RWPE2 (cell line): ENCODE measurements at regions not wholly inside any gene's neighbourhood (a gene's known extent, or its start where the extent isn't known, plus 50 kb on each side); places are given as distances from the start of the nearest gene placed in this dataset.

Experiments
- ATAC-seq: fragments of 200-7000 bp; cut with Tn5 transposase; 3 replicates; pipeline ENCODE4 v1.9.1; 2021; ENCODE audit warnings: low read depth
- DNase-seq: peaks from one replicate; pipeline ENCODE4 v3.0.0-alpha.2; 2020; ENCODE audit warnings: low spot score
- H3K27ac ChIP-seq: fragments of 450-650 bp; 2 replicates; pipeline ENCODE4 v1.5.1; 2017; ENCODE audit warnings: mild to moderate bottlenecking; ENCODE audit not compliant: poor library complexity, severe bottlenecking
- H3K27me3 ChIP-seq: fragments of 250-450 bp; sonication (Bioruptor Pico); 2 replicates; pipeline ENCODE4 v1.5.1; 2021; ENCODE audit warnings: mild to moderate bottlenecking, moderate library complexity; ENCODE audit not compliant: insufficient read depth, poor library complexity, severe bottlenecking
- H3K36me3 ChIP-seq: fragments of 250-450 bp; sonication (Bioruptor Pico); 2 replicates; pipeline ENCODE4 v1.5.1; 2020; ENCODE audit warnings: low read depth, mild to moderate bottlenecking, moderate library complexity
- H3K4me1 ChIP-seq: fragments of 250-450 bp; sonication (Bioruptor Pico); 2 replicates; pipeline ENCODE4 v1.5.1; 2021; ENCODE audit warnings: mild to moderate bottlenecking, moderate library complexity; ENCODE audit not compliant: insufficient read depth, poor library complexity, severe bottlenecking
- H3K4me3 ChIP-seq: fragments of 250-450 bp; sonication (Bioruptor Pico); 2 replicates; pipeline ENCODE4 v1.5.1; 2021; ENCODE audit warnings: mild to moderate bottlenecking, moderate library complexity; ENCODE audit not compliant: severe bottlenecking
- H3K9me3 ChIP-seq: fragments of 250-450 bp; sonication (Bioruptor Pico); 2 replicates; pipeline ENCODE4 v1.5.1; 2021; ENCODE audit warnings: mild to moderate bottlenecking, moderate library complexity; ENCODE audit not compliant: severe bottlenecking
- TF ChIP-seq, protein P1 (sequence below): fragments of 450-650 bp; IDR thresholded peaks from one replicate; pipeline ENCODE4 v1.5.1; 2017; ENCODE audit warnings: mild to moderate bottlenecking, moderate library complexity; ENCODE audit not compliant: poor library complexity, severe bottlenecking

DNA sequence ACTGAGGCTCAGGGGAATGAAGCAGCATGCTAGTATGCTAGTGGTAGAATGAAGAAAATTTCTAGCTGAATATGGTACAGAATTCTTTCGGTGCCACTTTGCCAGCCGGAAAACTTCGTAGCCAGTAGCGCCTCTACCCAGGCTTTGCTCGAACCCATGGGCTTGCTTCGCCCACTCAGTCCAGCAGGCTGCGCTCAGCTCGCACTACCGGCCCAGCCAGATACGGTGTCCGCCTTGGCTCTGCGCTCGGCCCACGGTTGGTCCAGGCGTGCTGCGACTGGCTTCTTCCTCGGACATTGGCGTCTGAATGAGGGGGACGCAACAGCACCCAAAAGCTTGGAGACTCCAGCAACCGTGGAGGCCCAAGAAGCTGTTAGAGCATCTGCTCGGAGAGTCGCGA is 372.5 kb upstream of the CDH8 start:
- no peak for DNase-seq

DNA sequence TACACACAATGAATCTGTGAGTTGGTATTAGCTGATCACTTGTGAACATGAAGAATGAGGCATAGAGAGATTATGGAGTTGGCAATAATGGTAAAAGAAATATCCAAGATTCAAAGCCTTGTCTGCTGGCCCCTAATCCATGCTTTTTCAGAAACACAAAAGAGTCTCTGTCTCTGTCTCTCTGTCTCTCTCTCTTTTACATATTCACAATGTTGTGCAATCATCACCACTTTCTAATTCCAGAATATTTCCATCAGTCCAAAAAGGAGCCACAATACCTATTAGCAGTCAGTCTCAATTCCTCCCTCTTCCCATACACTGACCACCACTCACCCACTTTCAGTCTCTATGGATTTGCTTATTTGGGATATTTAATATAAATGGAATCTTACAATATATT is 370.1 kb upstream of the CDH8 start:
- no peaks in the 10 kb centered on the region for H3K36me3 ChIP-seq
- H3K4me3 ChIP-seq = no peak overlapping the region
- no peaks in the 10 kb centered on the region for H3K9me3 ChIP-seq
- DNase-seq (no peak), ATAC-seq (no peak)
- H3K27ac ChIP-seq = no peak overlapping the region
- no peaks in the 10 kb centered on the region for H3K27me3 ChIP-seq
- TF ChIP-seq, protein P1, sequence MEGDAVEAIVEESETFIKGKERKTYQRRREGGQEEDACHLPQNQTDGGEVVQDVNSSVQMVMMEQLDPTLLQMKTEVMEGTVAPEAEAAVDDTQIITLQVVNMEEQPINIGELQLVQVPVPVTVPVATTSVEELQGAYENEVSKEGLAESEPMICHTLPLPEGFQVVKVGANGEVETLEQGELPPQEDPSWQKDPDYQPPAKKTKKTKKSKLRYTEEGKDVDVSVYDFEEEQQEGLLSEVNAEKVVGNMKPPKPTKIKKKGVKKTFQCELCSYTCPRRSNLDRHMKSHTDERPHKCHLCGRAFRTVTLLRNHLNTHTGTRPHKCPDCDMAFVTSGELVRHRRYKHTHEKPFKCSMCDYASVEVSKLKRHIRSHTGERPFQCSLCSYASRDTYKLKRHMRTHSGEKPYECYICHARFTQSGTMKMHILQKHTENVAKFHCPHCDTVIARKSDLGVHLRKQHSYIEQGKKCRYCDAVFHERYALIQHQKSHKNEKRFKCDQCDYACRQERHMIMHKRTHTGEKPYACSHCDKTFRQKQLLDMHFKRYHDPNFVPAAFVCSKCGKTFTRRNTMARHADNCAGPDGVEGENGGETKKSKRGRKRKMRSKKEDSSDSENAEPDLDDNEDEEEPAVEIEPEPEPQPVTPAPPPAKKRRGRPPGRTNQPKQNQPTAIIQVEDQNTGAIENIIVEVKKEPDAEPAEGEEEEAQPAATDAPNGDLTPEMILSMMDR = no peak
- H3K4me1 ChIP-seq = no peaks in the 10 kb centered on the region

More for the DNA sequence above, 372.5 kb upstream of the CDH8 start:
- Histone ChIP-seq H3K4me3 (no peak overlapping the region), H3K9me3 (no peaks in the 10 kb centered on the region), H3K4me1 (no peaks in the 10 kb centered on the region), H3K27me3 (no peaks in the 10 kb centered on the region), H3K36me3 (no peaks in the 10 kb centered on the region), H3K27ac (no peak overlapping the region)
- no peak for ATAC-seq
- TF ChIP-seq, protein P1 = no peak

DNA sequence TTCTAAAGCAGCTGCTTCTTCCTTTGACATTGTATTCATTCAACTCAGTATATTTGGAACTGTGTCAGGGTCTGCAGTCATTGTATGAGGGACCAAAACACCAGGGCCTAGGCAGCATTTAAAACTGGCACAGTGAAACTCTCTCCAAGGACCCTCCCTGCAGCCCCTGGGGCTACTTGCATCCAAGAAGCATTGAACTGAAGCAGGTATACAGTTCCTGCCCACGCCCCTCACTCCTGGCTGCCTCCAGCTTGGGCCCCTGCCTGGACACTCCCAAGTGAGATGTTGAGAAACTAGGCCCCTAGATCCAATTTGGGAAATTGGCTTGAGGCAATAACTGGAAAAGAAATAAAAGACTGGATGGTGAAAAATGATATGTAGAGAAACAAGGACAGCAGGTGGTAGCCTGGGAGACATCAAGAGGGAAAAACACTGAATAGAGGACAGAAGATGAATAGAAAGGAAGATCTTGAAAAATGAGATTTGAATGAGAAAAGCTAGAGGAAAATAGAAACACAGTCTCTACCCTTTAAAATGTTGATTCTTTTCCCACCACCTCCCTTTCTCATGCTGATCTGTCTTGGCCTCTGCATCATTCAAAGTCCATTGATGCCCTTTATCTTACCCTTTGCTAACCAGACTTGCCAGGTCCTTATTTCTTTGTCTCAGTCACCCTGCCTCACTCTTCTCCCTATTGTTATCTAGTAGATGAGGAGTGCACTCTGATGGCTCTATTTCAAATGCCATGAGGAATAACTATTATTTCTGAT is 368.8 kb upstream of the CDH8 start:
- Histone ChIP-seq H3K27ac (no peak overlapping the region), H3K36me3 (no peaks in the 10 kb centered on the region), H3K4me1 (no peaks in the 10 kb centered on the region), H3K9me3 (no peaks in the 10 kb centered on the region), H3K27me3 (no peaks in the 10 kb centered on the region), H3K4me3 (no peak overlapping the region)
- DNase-seq = no peak
- no peak for ATAC-seq
- TF ChIP-seq, protein P1 = no peak

DNA sequence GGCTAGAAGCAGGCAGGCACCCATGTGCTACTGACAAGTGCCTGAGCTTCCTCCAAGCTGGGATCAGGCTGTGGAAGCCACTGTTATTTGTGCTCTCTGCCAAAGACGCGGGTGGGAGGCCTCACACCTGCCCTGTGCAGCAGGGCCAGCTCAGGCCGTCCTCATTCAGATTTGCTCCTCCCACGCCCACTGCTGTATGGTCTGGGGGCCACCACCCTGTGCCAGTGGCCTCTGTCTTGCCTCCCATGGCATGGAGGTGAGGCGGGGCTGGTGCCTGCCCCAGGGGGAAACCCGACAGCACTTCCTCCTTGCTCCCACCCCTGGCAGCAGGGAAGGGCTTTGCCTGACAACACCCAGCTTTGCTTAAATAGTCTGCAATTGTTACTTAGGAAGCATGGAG is 356.5 kb upstream of the CDH8 start:
- Histone ChIP-seq H3K4me3 (no peak overlapping the region), H3K9me3 (no peaks in the 10 kb centered on the region), H3K27me3 (no peaks in the 10 kb centered on the region), H3K36me3 (no peaks in the 10 kb centered on the region), H3K27ac (no peak overlapping the region), H3K4me1 (no peaks in the 10 kb centered on the region)
- DNase-seq (no peak), ATAC-seq (no peak)
- TF ChIP-seq, protein P1 = no peak

DNA sequence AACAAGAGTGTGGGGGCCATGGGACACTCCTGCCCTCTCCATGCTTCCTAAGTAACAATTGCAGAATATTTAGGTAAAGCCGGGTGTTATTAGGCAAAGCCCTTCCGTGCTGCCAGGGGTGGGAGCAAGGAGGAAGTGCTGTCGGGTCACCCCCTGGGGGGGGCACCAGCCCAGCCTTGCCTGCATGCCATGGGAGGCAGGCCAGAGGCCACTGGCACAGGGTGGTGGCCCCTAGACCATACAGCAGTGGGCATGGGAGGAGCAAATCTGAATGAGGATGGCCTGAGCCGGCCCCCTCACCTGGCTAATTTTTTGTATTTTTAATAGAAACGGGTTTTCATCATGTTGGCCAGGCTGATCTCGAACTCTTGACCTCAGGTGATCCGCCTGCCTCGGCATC is 355.7 kb upstream of the CDH8 start:
- TF ChIP-seq, protein P1 = no peak

More for the DNA sequence above, 355.7 kb upstream of the CDH8 start:
- Histone ChIP-seq H3K4me3 (no peak overlapping the region), H3K9me3 (no peaks in the 10 kb centered on the region), H3K27ac (no peak overlapping the region), H3K36me3 (no peaks in the 10 kb centered on the region), H3K27me3 (no peaks in the 10 kb centered on the region), H3K4me1 (no peaks in the 10 kb centered on the region)
- no peak for ATAC-seq
- DNase-seq = no peak
